ENCODE measurements at regions not wholly inside any gene's neighbourhood (a gene's known extent, or its start where the extent isn't known, plus 50 kb on each side); places are given as distances from the start of the nearest gene placed in this dataset.

DNA sequence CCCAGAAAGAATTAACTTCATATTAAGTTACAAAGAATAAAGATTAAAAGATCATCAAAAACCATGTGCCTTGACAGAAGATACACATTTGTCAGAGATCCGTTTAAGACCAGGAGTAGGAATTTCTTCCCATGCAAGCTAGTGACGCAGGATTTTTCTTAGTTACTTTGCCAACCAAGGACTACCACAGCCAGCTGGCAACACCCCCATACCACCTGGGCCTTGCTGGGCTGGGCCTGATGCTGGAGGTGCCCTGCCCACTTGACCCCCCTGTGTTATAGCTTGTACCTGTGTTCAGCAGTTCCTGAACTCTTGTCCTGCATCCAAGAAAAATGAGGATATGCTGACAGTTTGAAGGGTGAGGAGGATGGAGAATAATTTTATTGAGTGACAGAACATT lies 290.9 kb upstream of the SMC2 start:
- no peak for DNase-seq

DNA sequence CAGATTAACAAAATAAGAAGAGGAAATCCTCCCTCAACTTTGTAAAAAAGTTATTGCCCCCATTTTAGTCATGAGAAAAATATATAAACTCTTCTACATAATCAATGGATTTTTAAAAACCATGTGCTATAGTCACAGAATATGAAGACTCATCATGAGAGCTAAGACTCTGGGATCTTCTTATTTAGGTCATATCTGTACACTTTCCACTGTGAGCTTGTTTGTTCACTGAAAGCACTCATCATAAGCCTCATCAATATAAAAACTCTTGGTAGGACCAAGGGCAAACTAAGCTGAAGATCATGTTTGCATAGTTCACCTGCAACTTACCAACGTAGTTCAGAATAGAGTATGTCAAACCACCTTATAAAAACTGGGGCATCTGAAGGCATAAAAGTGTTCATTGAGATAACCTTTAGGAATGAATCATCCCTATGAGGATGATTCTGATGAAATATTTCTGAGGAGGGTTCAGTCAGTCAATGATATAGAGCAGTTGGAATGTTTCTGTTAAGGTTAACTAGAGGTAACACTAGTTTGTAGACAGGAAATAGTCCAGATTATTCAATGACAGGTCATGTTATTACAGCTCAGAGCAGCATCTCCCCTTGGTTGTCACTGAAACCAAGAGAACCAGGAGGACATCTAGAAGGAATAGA lies 289.9 kb upstream of the SMC2 start:
- no peak for DNase-seq

DNA sequence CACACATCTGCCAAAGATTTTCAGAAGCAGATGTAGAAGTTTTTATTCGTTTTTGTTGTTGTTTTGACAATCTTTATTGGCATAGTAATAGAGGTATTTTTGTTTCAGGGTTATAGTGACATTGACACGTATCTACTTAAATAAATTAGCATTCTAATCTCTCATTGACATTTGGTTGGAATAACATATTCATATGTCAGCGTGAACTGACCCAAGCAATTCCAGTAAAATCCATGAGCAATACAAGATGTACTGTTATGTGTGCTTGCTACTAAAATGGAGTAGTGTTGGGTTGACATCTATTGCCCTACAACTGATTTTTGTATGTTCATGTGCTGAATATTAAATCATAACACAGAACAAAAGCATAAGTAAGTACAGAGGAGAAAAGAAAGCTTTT lies 284.4 kb upstream of the SMC2 start:
- DNase-seq: no peak

DNA sequence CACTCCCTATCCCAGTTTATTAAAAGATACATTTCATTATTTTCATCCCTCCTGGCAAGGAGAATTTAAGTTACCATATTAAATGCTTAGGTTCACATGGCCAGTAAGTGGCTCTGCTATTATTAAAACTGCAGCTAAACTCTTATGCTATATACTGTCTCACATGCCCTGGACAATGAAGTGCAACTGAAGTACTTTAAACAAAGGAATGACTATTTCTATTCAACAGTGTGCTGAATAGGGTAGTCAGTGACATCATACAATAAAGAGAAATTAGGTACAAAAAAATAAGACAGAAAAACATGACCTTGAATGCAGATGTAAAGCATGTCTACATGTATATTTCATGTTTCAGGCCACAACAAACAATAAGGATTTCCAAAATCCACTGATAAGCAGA lies 282.6 kb upstream of the SMC2 start:
- no peak for DNase-seq

DNA sequence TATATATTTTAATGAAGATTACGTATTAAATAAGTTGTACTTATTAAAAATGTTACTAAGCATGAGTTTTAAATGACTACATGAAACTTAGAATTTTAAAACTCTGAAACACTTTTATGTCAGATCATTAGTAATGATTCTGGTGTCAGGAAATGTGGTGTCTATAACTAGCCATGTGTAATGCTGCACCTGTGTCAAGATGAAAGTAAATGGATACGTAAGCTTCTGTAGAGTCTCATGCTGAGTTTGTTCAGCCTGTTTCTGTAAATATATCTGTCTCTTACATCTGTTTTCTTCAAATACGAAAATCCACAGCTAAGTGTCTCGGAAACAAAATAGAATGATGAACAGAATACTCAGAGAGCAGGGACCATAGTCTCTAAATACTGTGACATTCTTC lies 278.0 kb upstream of the SMC2 start:
- DNase-seq: no peak

DNA sequence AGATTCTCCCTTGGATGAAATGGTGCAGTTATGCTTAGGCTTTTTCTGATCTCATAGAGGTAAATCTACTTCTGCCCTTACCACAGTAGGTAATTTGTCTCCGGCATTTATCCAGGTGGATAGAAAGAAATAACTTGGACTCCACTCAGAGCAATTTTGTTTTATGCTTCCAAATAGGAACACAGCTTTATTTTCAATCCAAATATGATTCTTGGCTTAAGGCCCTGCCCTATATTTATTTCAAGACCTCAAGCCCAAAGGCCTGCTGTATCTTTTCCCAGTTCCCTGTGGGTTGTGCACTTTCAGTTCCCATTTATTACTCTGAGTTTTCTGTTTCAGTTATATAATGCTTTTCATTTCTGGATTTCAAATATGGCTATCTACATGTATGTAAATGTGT lies 274.2 kb upstream of the SMC2 start:
- DNase-seq: no peak

DNA sequence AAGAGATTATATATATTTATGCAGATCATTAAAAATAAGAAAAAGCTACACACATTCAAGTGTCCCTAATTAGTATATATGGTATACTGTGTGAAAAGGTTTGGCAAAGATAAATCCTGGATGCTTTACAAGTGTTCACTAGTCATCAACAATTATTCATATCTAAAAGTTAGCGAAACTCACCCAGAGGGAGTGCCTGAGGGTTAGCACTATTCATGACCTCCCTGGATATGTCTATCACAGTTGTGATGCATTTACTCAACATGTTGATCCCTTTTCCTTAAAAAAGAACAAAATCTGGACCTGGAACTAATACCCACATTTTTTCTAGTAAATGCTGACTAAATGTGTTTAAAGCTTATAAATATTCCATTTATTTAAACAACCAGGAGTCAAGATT lies 273.0 kb upstream of the SMC2 start:
- DNase-seq: no peak

DNA sequence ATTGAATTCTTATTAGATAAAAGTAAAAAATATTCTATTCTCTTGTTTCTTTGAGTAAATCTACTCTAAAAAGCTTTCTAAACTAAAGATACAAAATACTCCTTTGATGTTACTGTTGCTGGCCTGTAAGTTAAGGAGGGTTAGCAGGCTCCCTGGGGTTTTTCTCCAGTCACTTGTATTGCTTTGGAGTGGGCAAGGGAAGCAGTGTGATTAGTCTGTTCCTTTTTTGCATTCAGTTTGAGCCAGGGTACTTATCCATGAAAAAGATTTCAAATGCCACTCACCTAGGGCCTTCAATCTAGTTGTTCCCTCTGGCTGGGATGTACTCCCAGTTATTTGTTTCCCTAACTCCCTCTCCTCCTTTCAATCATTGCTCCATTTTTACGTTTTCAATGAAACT lies 256.2 kb upstream of the SMC2 start:
- no peak for DNase-seq

DNA sequence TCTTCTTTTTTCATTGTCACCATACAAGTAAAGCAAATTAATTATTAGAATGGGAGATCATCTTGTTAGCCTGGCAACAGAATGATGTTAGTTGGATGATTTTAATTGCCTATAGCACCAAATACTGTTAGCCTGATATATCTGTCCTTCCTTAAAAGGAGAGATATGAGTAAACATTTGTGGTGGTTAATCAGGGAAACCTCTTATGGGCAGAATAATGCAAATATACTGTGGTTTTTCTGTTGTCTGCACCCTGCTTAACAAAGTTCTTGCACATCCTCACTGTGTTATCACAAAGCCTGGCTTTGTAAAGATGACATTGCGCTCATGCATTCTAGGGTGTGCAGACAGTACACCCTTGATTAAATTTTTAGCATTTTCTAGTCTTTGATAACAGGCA lies 254.9 kb upstream of the SMC2 start:
- DNase-seq: no peak

DNA sequence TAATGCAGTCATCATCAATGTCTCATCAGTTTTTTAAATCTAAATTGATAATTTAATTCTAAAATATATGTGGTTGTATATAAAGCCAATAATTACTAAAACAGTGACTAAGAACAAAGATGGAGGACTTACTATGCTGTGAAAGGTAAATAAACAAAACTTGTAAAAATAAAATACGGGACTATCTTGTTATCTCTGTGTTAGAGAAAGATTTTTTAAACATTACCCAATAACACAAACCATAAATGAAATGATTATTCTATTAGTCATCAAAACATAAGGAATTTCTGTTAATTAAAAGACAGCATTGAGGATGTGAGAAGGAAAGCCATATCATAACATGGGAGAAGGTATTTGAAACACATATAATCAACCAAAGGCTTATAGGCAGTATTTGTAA lies 226.2 kb upstream of the SMC2 start:
- DNase-seq: no peak

DNA sequence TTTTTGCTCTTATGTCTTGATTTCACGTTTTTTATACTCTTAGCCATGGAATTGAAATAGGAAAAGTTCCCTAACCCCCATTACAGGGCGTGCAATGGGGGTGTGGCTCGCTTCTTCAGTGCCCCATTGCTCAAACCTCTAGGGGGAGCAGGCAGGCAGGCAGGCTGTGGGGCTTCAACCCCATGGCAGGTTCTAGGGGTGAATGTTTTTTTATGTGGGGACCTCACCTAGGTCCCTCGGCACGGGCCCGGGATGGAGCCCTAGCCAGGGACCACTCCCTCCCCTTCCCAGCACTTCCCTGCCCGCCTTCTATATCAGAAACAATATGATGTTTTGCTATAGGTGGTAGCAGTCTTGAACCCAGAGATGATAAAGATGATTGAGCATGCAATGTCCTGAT lies 221.3 kb upstream of the SMC2 start:
- no peak for DNase-seq

DNA sequence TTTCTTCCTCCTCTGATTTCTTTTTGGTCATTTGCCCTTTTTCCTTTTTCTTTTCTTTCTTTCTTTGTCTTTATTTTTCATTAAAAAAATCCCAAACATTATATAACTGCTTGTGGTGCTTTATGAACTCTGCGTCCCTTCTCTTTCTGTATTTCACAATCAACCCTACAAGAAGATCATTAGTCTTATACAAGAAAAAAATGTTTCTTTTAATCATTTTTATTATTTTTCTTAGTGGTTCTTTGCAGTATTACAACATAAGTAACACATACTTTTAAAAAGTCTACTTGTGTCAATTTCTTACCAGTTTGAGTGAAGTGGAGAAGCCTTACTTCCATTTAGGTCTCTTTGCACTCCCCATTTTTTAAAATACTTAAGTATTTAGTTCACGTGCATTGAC lies 212.7 kb upstream of the SMC2 start:
- DNase-seq: no peak

DNA sequence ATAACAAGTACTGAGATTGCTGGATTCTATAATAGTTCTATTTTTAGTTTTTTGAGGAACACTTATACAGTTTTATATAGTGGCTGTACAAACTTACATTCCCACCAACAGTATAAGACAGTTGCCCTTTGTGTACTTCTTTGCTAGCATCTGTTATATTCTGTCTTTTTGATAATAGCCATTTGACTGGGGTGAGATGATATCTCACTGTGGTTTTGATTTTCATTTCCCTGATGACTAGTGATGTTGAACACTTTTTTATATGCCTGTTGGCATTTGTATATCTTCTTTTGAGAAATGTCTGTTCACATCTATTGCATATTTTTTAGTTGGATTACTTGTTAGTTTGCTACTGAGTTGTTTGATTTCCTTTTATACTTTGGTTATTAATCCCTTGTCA lies 204.1 kb upstream of the SMC2 start:
- no peak for DNase-seq

DNA sequence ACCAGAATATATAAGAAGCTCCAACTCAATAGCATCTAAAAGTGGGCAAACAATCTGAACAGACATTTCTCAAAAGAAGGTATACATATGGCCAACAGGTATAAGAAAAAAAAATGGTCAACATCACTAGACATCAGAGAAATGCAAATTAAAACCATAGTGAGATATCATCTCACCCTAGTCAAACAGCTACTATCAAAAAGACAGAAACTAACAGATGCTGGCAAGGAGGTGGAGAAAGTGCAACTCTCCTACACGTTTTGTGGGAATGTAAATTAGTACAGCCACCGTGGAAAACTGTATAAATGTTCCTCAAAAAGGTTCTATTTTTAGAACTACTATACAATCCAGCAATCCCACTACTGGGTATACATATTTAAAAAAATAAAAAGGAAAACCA lies 199.9 kb upstream of the SMC2 start:
- no peak for DNase-seq

DNA sequence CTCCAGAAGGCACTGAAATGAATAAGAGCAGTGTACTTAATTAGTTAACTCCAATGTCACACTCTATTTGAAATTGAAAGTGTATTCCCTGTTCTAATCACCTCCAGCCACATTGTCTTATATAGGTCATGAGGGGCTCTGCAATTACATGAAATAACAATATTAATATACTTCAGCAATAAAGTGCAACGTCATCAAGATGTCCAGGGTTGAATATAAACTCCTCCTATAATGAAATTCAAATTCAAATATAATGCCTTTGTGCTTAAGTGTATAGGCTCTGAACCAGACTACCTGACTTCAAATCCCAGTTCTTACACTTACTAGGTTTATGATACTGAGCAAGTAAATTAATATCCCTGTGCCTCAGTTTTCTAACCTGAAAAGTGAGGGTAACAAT lies 195.6 kb upstream of the SMC2 start:
- no peak for DNase-seq

DNA sequence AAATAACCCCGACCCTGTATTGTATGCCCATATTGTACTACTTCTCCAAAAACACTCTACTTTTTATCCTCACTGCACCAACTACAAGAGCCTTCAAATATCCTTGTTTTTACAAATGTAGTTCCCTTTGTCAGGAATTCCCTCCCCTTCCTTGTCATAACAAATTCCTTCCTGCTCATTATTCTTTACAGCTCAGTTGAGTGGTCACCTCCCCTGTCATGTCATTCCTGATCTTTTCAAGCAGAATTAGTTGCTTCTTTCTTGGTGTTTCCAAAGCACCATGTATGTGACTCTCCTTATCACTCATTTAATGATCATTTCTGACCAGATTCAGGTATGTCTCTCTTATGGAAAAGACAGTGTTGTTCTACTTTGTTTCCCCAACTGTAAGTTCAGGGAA lies 194.2 kb upstream of the SMC2 start:
- DNase-seq: no peak

DNA sequence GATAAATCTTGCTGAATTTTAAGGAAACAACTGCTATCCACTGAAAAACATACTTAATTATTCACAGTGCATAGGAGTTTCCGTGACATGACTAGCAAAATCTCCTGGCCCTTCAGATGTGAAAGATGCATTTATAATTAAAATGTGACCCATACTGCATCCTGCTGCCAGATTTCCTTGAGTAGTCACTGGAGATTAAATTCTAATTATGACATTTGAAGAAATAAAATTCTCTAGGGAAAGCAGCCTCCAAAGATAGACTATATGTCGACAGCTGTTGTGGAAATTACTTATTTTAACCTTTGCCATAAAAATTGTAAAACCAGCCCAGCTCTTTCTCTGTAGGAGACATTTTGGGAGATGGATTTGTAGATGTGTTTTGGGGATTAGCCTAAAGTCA lies 193.6 kb upstream of the SMC2 start:
- DNase-seq: no peak

DNA sequence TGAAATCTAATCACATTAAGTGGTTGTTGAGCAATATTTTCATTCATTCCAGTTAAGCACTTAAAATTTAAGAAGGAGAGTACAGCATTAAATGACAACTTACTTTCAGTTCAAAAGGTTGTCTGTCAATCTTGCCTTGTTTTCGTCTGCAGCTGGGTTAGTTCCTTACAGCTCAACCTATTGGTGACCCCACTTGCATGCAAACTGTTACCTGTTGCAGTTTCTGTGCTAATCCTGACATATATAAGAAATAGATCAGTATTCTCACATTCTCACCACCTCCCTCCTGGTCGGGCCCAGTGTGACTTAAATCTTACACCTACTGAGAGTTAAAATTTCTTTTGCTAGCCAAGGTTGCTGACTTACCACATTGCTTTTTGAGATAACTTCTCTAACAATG lies 191.8 kb upstream of the SMC2 start:
- DNase-seq: no peak

DNA sequence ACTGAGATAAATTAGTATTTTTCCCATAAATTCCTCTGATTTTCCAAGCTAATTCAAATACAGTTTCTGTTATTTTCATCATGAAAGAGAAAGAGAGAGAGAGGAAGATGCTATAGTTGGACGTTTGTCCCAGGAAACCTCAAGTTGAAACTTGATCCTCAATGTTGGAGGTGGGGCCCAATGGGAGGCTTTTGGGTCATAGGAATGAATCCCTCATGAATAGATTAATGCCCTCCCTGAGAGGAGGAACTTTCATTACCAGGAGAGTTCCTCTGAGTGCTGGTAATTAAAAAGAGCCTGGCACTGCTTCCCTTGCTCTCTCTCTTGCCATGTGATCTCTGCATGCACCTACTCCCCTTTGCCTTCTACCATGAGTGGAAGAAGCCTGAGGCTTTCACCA lies 189.9 kb upstream of the SMC2 start:
- DNase-seq: no peak

DNA sequence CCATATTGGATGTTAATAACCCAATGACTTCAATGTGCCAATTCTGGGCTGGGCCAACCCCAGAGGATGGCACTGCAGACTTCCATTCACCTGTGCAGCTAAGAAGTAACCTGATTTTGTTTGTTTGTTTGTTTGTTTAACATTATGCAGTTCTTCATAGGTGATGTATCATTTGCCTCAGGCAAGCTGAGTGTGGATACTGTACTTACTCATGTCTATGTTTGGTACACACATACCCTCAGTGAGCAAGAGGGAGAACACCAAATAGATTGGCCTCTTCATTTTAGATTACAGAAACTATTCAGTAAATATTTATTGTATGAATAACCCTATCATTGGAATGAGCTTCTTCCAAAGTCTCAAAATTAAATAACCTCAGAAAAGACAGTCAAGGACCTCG lies 180.2 kb upstream of the SMC2 start:
- no peak for DNase-seq

DNA sequence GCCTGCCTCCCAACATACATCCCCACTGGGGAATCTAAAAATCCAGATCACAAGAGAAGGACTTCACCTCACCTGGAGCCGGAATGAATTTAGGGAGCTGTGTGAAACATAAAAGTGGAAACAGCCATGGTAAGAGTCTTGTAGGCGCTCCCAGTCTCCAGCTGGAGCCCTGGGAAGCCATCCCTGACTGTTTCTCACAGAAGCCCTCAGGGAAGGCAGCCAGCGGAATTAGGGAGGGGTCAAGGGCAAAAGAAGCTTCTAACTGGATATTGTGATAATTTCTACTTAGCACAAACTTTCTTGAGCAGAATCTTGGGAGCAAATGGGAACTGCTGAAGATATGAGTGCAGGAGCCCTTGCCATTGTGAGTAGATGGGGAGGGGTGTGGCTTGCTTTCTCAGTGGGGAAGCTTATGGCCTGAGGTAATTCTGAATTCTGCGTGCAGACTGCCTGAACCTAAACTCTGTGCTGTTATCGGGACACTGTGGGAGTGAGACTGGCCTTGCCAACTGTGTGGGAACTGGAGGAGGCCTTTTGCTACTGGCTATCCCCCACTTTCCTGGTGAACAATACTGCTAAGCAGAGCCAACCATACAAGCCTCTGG lies 174.4 kb upstream of the SMC2 start:
- DNase-seq: no peak

DNA sequence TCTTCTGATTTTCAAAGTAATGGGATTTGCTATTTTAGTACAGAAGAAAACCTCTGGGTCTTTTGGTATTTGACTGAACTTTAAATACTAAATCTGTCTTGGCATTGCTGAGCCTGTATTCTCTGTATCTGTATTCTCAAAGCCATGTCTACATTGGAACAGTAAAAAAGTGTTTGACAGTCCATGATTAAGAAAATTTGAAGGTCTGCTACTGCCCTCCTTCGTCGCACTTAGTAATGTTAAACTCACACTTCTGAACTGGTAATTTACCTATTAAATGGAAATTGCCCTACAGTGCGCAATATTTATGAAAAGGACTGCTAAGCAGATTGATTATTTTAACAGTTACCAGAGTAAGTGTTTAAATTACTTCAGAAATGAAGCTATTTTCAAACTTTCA lies 165.7 kb upstream of the SMC2 start:
- DNase-seq: no peak

DNA sequence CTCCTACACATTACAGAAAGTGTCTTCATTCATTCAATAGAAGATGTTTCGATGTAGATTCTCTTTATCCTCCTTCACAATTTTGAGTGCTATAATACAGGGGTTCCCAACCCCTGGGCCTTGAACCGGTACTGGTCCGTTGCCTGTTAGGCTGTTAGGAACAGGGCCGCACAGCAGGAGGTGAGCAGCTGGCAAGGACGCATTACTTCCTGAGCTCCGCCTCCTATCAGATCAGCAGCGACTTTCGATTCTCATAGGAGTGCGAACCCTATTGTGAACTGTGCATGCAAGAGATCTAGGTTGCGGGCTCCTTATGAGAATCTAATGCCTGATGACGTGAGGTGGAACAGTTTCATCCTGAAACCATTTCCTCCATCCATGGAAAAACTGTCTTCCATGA lies 153.0 kb upstream of the SMC2 start:
- no peak for DNase-seq

DNA sequence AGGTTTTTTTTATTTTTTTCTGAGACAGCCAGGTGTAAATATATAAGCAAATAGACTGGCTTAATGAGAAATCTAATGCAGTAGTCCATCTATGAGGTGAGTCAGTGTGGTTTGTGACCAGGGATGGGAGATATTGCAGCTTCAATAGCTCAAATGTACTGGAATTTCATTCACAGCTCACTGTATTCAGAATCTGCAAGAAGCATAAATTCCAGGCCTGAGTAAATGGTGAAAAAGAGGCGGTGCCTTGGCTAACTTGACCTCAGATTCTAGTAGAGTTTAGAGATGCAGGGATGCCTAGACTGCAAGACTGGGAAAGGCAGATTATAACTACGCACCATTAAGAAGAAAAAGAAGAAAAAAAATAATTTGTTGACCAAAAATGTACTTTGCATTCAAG lies 151.9 kb upstream of the SMC2 start:
- no peak for DNase-seq

DNA sequence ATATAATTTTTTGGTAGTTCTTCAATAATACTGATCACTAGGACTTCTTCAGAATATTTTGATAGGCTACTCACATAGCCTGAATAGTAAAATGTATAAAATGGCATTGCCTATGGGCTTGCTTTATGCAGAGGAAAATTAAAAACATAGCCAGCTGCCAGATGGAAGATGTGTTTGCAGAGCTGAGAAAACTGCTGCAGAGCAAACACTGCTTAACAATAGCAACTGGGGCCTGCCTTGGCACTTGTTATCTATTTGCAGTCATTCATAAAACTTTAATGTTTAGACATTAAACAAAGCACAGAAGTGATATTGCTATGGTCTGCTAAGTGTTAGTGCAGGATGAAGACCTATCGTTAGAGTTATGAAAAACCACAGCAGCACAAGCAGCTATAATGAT lies 151.5 kb upstream of the SMC2 start:
- DNase-seq: no peak

DNA sequence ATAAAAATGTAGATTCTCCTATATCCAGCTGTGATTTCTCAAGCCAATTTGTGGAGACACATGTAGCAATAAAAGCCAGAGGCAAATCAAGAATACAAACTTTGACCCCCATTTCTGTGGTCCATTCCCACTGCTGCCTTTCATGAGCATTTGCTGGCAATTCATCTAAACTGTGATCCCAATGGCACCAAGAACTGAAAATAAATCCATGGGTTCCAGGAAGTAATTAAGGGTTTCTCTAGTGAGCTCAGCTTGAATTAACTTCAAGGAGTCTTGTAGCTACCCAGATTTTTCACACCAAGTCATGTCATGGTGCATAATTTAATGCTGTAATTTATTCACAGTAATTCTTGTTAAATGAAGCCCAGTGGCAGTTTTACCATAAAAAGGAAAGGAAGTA lies 145.0 kb upstream of the SMC2 start:
- no peak for DNase-seq

Measured in CD4-positive, alpha-beta T cell treated with Interleukin-17A for 1 hour (primary cell).